Adrenal gland (tissue), 9 donors: ENCODE measurements at regions not wholly inside any gene's neighbourhood (a gene's known extent, or its start where the extent isn't known, plus 50 kb on each side); places are given as distances from the start of the nearest gene placed in this dataset.

Experiments used
- DNase-seq, 7 donors: peaks; one replicate each; pipeline ENCODE4 v3.0.0-alpha.2; 2019 to 2020
- H3K27ac ChIP-seq, 5 donors: fragments of 200-600 bp; sonication (generic) in 4 of 5; 1 replicate in 3 of 5; 2 replicates in 2 of 5; pipeline versions ENCODE4 v1.5.1 to v1.8.0; 2016 to 2020; ENCODE audit warnings: mild to moderate bottlenecking in 1 of 5
- H3K27me3 ChIP-seq: fragments of 200-600 bp; 2 replicates; pipeline ENCODE4 v1.8.0; 2021
- H3K36me3 ChIP-seq, 2 donors: fragments of 200-600 bp; replicated peaks in 1 of 2; 1 replicate in 1 of 2; 2 replicates in 1 of 2; pipeline versions ENCODE4 v1.5.1 to v1.8.0; 2018 to 2022
- H3K4me1 ChIP-seq, 2 donors: fragments of 200-600 bp; replicated peaks in 1 of 2; 1 replicate in 1 of 2; 2 replicates in 1 of 2; pipeline versions ENCODE4 v1.5.1 to v1.8.0; 2018 to 2021
- H3K4me3 ChIP-seq, 4 donors: fragments of 200-600 bp; sonication (generic) in 3 of 4; one replicate each; pipeline ENCODE4 v1.5.1; 2016 to 2018
- H3K9me3 ChIP-seq, 3 donors: fragments of 200-600 bp; sonication (generic) in 1 of 3; replicated peaks in 1 of 3; 1 replicate in 2 of 3; 2 replicates in 1 of 3; pipeline versions ENCODE4 v1.5.1 to v1.8.0; 2016 to 2021
- POLR2A ChIP-seq, 2 donors: fragments of 450-650 bp; IDR thresholded peaks; one replicate each; pipeline ENCODE4 v1.6.1; 2017; ENCODE audit warnings: antibody characterized with exemption in 2 of 2, mild to moderate bottlenecking in 2 of 2, moderate library complexity in 1 of 2
- WGBS, 4 donors: extraction: QIAGEN DNeasy Blood & Tissue Kit in 2 of 4; methylation state at CpG; one replicate each; pipeline versions ENCODE4 v1.1.5 to v1.1.7; 2013 to 2017; 5-methylcytosine and 5-hydroxymethylcytosine counted together
- intact Hi-C, 2 donors: fragments of 100-400 bp; cut with DNase I; formaldehyde crosslinking; loops; one replicate each; pipeline versions ENCODE4 v1.14.1 to v1.15.0; 2022 to 2023
- TF ChIP-seq, protein P1 (sequence below), 6 experiments: fragments of 450-650 bp in 4 of 6; fragments of 200-600 bp in 2 of 6; sonication (generic) in 1 of 6; IDR thresholded peaks; 1 replicate in 5 of 6; 2 replicates in 1 of 6; pipeline versions ENCODE4 v1.5.1 to v1.8.0; 2016 to 2021; ENCODE audit warnings: antibody characterized with exemption in 6 of 6, mild to moderate bottlenecking in 2 of 6, moderate library complexity in 1 of 6
- donor health status: healthy with polysubstance abuse.
- donor health status: Bipolar disorder and iron deficiency.
- donor health status: DM: yes; HTN: yes; CAD: no.
- donor health status: DM: no; HTN: no; CAD: no.
- donor health status: DM: no; HTN: no; CAD: no.

GRCh38 chr21:28547766-28548165 is 444.9 kb downstream of the LTN1 start:
- no peaks in the 10 kb centered on the region for H3K4me1 ChIP-seq
- no peaks in the 10 kb centered on the region for H3K9me3 ChIP-seq
- intact Hi-C loops: no loop called here
- DNase-seq: no peak
- no peaks in the 10 kb centered on the region for H3K36me3 ChIP-seq
- no peaks in the 10 kb centered on the region for H3K27me3 ChIP-seq
- no peak for TF ChIP-seq POLR2A (IDR thresholded peaks at IDR 0.05)
- TF ChIP-seq, protein P1, sequence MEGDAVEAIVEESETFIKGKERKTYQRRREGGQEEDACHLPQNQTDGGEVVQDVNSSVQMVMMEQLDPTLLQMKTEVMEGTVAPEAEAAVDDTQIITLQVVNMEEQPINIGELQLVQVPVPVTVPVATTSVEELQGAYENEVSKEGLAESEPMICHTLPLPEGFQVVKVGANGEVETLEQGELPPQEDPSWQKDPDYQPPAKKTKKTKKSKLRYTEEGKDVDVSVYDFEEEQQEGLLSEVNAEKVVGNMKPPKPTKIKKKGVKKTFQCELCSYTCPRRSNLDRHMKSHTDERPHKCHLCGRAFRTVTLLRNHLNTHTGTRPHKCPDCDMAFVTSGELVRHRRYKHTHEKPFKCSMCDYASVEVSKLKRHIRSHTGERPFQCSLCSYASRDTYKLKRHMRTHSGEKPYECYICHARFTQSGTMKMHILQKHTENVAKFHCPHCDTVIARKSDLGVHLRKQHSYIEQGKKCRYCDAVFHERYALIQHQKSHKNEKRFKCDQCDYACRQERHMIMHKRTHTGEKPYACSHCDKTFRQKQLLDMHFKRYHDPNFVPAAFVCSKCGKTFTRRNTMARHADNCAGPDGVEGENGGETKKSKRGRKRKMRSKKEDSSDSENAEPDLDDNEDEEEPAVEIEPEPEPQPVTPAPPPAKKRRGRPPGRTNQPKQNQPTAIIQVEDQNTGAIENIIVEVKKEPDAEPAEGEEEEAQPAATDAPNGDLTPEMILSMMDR (IDR thresholded peaks at IDR 0.05): no peak
- 54 to 78% (median 58%) methylated on average over 3 of the region's 3 CpGs for WGBS, 4 donors
- H3K27ac ChIP-seq: no peak overlapping the region
- no peak overlapping the region for H3K4me3 ChIP-seq

DNA sequence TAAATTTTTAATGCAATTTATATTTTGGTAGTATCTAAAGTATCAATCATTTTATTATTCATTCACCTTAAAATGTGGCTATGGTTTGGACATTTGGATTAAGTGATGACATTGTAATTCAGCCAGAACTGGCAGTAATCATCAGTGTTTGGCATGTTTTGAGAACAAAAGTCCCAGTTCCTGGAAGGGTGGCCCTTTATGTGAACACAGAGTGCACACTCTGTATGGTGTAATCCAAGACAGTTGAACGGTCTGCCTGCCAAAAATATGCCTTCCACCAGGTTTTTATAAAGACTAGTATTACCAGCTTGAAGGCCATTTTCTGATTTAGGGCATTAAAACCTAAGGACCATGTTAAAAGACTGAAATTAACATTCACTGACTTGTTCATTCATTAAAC is 448.7 kb downstream of the LTN1 start:
- no peak for DNase-seq
- TF ChIP-seq POLR2A (IDR thresholded peaks at IDR 0.05): no peak
- TF ChIP-seq, protein P1 (IDR thresholded peaks at IDR 0.05): no peak
- 44 to 58% (median 48%) methylated on average over 1 of the region's 1 CpG for WGBS, 4 donors
- Histone ChIP-seq H3K27me3 (no peaks in the 10 kb centered on the region), H3K27ac (no peak overlapping the region), H3K4me3 (no peak overlapping the region), H3K4me1 (no peaks in the 10 kb centered on the region), H3K9me3 (no peaks in the 10 kb centered on the region), H3K36me3 (no peaks in the 10 kb centered on the region)
- intact Hi-C loops: no loop called here

DNA sequence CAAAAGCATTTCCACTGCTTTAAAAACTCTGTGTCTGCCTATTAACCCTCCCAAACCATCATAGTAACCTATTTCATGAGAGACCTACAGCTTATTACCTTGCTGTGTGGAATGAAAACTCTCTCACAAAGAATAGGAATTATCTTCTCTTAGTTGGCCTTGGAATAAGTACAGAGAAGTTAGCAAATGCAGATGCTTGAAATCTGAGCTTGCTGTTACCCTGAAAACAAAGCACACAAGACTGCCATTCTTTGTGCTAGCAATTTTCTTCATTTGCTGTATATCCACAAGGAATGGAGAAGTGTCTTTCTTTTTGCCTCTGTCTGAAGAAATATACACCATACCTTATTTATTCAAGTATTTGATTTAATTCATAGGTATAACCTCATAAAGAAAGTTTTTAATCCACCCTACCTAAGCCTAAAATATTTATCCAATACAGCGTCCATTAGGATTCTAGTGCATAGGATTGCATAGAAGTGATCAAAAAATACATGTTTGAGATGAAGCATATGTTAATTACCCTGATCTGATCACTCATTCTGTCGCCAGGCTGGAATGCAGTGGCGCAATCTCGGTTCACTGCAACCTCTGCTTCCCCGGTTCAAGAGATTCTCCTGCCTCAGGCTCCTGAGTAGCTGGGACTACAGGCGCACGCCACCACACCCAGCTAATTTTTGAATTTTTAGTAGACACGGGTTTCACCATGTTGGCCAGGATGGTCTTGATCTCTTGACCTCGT is 451.1 kb downstream of the LTN1 start:
- H3K9me3 ChIP-seq: no peaks in the 10 kb centered on the region
- TF ChIP-seq POLR2A (IDR thresholded peaks at IDR 0.05): no peak
- TF ChIP-seq, protein P1 (IDR thresholded peaks at IDR 0.05): no peak
- H3K27ac ChIP-seq: no peak overlapping the region
- no peaks in the 10 kb centered on the region for H3K36me3 ChIP-seq
- DNase-seq: no peak
- no peak overlapping the region for H3K4me3 ChIP-seq
- H3K27me3 ChIP-seq: no peaks in the 10 kb centered on the region
- intact Hi-C loops: no loop called here
- no peaks in the 10 kb centered on the region for H3K4me1 ChIP-seq
- WGBS, 4 donors: 79 to 90% (median 87%) methylated on average over 9 of the region's 9 CpGs

- 38 to 59% (median 55%) methylated on average over 1 of the region's 1 CpG for WGBS, 4 donors
- Histone ChIP-seq H3K9me3 (no peaks in the 10 kb centered on the region), H3K4me1 (no peaks in the 10 kb centered on the region), H3K4me3 (no peak overlapping the region), H3K27ac (no peak overlapping the region), H3K27me3 (no peaks in the 10 kb centered on the region), H3K36me3 (no peaks in the 10 kb centered on the region)
- intact Hi-C loops: no loop called here
- no peak for DNase-seq
- TF ChIP-seq, protein P1 (IDR thresholded peaks at IDR 0.05): no peak
- no peak for TF ChIP-seq POLR2A (IDR thresholded peaks at IDR 0.05)
Observed at GRCh38 chr21:28540514-28540913, 452.2 kb downstream of the LTN1 start.
